GM13977 (cell line): ENCODE measurements at regions not wholly inside any gene's neighbourhood (a gene's known extent, or its start where the extent isn't known, plus 50 kb on each side); places are given as distances from the start of the nearest gene placed in this dataset.
"Not testable (repeated sequence)": the region's sequence is repeated elsewhere in the genome, so short reads cannot be mapped to it uniquely, and the experiment has no call there.

Experiments used
- DNase-seq: peaks from one replicate; pipeline ENCODE4 v3.0.0; 2012; ENCODE audit warnings: low spot score
- in situ Hi-C: fragments of 300-500 bp; cut with MboI; formaldehyde crosslinking; loops from one replicate; pipeline ENCODE4 v1.12.0; 2022; ENCODE audit warnings: low sequenced_read_pairs, low pct_unique_long_range_greater_than_20kb, mixed read lengths, inconsistent platforms; ENCODE audit not compliant: unreplicated experiment
- TF ChIP-seq, protein P1 (sequence below): IDR thresholded peaks from 2 replicates; pipeline ENCODE4 v1.5.1; 2012; ENCODE audit warnings: mild to moderate bottlenecking, control low read depth; ENCODE audit not compliant: insufficient read depth; ENCODE audit errors: extremely low read depth, missing control alignments

DNA sequence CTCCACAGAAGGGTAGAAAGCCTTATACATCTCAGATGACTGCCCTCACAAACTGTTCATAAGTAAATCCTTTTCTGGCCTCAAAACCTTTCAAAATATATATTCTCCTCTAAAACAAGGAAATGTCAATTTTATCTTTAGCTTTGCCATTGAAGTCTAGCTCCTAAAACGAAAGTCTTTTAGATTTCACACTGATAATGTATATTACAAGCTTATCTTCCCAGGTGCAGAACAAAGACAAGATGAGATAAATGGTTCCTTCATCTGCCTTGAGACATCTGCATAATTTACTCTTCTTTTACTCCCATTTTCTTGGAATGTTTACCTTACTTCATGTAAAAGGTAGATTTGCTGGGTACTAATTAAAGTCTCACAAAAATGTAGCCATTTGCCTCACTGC lies 257.1 kb downstream of the SYT10 start:
- TF ChIP-seq, protein P1, sequence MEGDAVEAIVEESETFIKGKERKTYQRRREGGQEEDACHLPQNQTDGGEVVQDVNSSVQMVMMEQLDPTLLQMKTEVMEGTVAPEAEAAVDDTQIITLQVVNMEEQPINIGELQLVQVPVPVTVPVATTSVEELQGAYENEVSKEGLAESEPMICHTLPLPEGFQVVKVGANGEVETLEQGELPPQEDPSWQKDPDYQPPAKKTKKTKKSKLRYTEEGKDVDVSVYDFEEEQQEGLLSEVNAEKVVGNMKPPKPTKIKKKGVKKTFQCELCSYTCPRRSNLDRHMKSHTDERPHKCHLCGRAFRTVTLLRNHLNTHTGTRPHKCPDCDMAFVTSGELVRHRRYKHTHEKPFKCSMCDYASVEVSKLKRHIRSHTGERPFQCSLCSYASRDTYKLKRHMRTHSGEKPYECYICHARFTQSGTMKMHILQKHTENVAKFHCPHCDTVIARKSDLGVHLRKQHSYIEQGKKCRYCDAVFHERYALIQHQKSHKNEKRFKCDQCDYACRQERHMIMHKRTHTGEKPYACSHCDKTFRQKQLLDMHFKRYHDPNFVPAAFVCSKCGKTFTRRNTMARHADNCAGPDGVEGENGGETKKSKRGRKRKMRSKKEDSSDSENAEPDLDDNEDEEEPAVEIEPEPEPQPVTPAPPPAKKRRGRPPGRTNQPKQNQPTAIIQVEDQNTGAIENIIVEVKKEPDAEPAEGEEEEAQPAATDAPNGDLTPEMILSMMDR: no peak
- no peak for DNase-seq
- in situ Hi-C loops: no loop called here

DNA sequence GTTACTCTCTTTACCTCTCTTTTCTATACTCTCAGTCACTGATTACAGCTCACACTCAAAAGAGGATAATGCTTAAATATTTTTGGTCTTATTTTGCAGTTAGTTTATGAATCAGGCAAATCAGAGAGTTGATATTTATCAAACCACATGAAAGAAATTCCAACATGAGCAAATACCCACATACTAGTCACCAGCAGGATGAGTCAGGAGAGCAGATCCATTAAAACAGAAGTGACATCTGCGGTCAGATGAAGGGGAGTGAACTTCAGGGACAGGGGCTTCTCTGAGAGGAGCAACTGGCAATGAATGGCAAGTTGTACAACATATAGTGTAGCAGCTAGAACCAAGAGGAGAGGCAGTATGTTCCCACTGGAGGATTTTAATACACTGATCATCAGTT lies 258.7 kb downstream of the SYT10 start:
- in situ Hi-C loops: no loop called here
- TF ChIP-seq, protein P1: no peak
- DNase-seq: no peak

DNA sequence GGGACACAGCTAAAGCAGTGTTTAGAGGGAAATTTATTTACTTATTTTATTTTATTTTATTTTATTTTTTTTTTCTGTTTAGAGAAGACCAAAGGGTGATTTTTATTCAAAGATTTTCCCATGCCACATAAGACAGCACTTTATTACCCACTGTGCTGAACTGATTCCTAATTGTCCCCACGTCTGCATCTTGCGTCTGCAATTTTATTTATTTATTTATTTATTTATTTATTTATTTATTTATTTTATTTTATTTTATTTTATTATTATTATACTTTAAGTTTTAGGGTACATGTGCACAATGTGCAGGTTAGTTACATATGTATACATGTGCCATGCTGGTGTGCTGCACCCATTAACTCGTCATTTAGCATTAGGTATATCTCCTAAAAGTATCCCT lies 269.7 kb upstream of the PKP2 start:
- DNase-seq, in situ Hi-C loops: not testable (repeated sequence)

DNA sequence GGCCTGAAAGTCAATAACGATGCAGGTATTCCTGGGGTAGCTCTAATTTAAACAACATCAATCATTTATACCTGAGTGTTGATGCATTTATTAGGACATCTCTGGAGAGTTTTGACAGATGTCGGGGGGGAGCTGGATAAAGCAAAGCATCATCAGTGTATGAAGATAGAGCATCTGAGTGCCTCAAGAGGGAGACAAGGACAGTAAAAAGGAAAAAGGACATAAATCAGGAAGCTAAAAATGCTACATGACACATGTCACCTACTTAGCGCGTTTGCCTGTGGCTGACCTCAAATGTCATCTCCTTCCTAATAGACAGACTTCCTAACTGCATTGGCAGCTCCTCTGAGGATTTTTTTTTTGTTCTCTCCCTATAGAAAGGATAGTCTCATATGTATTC lies 259.5 kb upstream of the PKP2 start:
- in situ Hi-C loops: no loop called here
- TF ChIP-seq, protein P1: no peak
- DNase-seq: no peak

DNA sequence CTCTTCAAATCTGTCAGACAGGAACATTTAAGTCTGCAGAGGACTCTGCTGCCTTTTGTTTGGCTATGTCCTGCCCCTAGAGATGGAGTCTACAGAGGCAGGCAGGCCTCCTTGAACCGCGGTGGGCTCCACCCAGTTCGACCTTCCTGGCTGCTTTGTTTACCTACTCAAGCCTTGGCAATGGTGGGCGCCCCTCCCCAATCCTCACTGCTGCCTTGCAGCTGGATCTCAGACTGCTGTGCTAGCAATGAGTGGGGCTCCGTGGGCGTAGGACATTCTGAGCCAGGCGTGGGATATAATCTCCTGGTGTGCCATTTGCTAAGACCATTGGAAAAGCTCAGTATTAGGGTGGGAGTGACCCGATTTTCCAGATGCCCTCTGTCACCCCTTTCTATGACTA lies 250.7 kb upstream of the PKP2 start:
- in situ Hi-C loops, DNase-seq: not testable (repeated sequence)

DNA sequence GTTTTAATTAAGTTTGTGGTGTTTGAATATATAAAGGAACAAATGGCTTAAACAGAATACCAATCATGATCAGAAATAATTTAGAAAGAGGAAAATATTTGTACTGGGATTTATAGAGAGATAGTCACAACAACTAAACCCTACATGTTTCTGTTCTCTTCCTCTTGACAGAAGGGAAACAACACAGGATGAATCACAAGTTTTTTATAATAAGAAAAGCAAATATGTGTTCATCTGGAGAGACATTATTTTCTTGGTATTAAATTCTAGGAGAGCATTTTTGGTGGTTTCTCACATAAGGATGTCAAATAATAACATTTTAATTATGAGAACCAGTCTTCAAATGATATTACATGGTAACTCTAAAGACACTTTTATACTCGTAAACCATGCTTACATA lies 232.9 kb upstream of the PKP2 start:
- TF ChIP-seq, protein P1: no peak
- no peak for DNase-seq
- in situ Hi-C loops: no loop called here

DNA sequence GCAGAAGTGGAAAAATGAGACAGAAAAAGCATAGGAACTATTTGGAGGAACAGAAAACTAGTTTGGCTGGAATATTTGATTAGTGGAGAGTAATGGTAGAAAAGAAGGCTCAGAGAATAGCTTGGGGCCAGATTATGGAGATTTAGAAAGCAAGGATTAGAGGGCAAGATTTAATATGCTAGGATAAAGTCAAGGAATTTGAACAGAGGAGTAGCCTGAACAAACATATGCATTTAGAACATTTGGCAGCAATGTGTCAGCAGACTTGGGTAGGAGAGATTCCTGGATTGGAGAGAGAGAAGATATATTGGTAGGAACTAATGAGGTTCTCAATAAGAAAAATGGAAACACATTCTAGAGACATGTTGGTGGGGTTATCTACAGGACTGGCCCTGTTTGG lies 229.2 kb upstream of the PKP2 start:
- no peak for DNase-seq
- in situ Hi-C loops: no loop called here
- TF ChIP-seq, protein P1: no peak

DNA sequence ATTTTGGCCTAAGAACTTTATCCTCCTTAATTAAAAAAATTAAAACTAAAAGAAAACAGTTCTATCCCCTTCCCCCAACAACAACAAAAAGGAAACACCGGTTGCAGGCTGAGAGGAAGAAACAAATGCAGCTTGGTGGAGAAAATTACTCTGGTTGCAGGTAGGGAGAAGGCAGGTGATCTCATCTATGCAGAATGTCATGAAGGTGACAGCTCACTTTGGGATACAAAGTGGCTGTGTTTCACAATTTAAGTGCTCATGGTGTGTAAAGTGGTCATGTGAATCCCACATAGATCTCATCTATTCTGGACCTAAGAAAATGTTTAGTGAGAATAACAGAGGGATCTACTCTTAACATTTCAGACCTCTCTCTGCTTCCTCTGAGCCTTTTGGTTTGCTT lies 219.7 kb upstream of the PKP2 start:
- in situ Hi-C loops: no loop called here
- DNase-seq: no peak
- TF ChIP-seq, protein P1: no peak
